Panc1 (cell line): ENCODE measurements at regions not wholly inside any gene's neighbourhood (a gene's known extent, or its start where the extent isn't known, plus 50 kb on each side); places are given as distances from the start of the nearest gene placed in this dataset.

Source experiments
- ATAC-seq: fragments of 200-7000 bp; cut with Tn5 transposase; 2 replicates; pipeline ENCODE4 v1.9.1; 2020; ENCODE audit warnings: mild to moderate bottlenecking, moderate library complexity
- BruUV-seq: library from RNA; stranded (reverse); fragments of 400-500 nt; replicated peaks from 2 replicates; lab custom pipeline; 2021; lab: Mats Ljungman, UMichigan
- CTCF ChIA-PET: fragments of 300-600 bp; sonication (Branson Sonifier 250); formaldehyde crosslinking; loops from one replicate; lab custom pipeline; 2022; ENCODE audit warnings: antibody characterized with exemption; lab: Charles Lee
- POLR2A ChIA-PET: fragments of 300-600 bp; sonication (Branson Sonifier 250); formaldehyde crosslinking; loops from one replicate; lab custom pipeline; 2022; ENCODE audit warnings: antibody characterized with exemption; lab: Charles Lee
- DNase-seq: peaks from one replicate; pipeline ENCODE4 v3.0.0-alpha.2; 2010; ENCODE audit warnings: low read depth, low spot score
- H3K27ac ChIP-seq: 2 replicates; pipeline ENCODE4 v1.5.1; 2011; ENCODE audit warnings: mild to moderate bottlenecking, low read length, inconsistent platforms
- H3K27me3 ChIP-seq: fragments of 200-500 bp; sonication (Bioruptor generic); 2 replicates; pipeline ENCODE4 v1.6.0; 2014; ENCODE audit warnings: low read length, inconsistent platforms; ENCODE audit not compliant: control insufficient read depth, insufficient read depth
- H3K36me3 ChIP-seq: fragments of 200-500 bp; sonication (Bioruptor generic); 2 replicates; pipeline ENCODE4 v1.5.1; 2014; ENCODE audit warnings: inconsistent platforms, mild to moderate bottlenecking, low read length, moderate library complexity; ENCODE audit not compliant: control insufficient read depth, insufficient read depth
- H3K4me1 ChIP-seq: 2 replicates; pipeline ENCODE4 v1.5.1; 2011; ENCODE audit warnings: inconsistent platforms, mild to moderate bottlenecking, low read length, moderate library complexity; ENCODE audit not compliant: control insufficient read depth, insufficient read depth
- H3K4me3 ChIP-seq, 2 experiments: 2 replicates each; pipeline ENCODE4 v1.5.1; 2011 to 2012; ENCODE audit warnings: low read depth in 2 of 2, low read length in 2 of 2, mild to moderate bottlenecking in 2 of 2, inconsistent platforms in 1 of 2, moderate library complexity in 1 of 2
- H3K9me3 ChIP-seq: fragments of 200-500 bp; sonication (Bioruptor generic); 2 replicates; pipeline ENCODE4 v1.5.1; 2014; ENCODE audit warnings: low read depth, mild to moderate bottlenecking, inconsistent platforms, low read length, moderate library complexity; ENCODE audit not compliant: control insufficient read depth, insufficient read depth
- POLR2AphosphoS5 ChIP-seq: IDR thresholded peaks from 2 replicates; pipeline ENCODE4 v1.6.1; 2012; ENCODE audit warnings: mild to moderate bottlenecking, low read depth, low read length, moderate library complexity
- SIN3A ChIP-seq: IDR thresholded peaks from 2 replicates; pipeline ENCODE4 v1.6.1; 2012; ENCODE audit warnings: low read depth, mild to moderate bottlenecking, low read length, moderate library complexity, borderline replicate concordance; ENCODE audit not compliant: insufficient read depth
- TCF7L2 ChIP-seq: IDR thresholded peaks from 2 replicates; pipeline ENCODE4 v1.6.1; 2011; ENCODE audit warnings: mild to moderate bottlenecking, low read depth, low read length, inconsistent platforms
- in situ Hi-C: cut with HindIII; loops from 2 replicates; pipeline ENCODE4 v1.10.0; 2016; ENCODE audit warnings: low sequenced_read_pairs, low pct_unique_long_range_greater_than_20kb
- intact Hi-C: fragments of 100-400 bp; cut with micrococcal nuclease; formaldehyde crosslinking; loops from one replicate; pipeline ENCODE4 v1.10.0; 2022; ENCODE audit not compliant: unreplicated experiment
- TF ChIP-seq, protein P1 (sequence below), 2 experiments: IDR thresholded peaks; 2 replicates each; pipeline ENCODE4 v1.6.1; 2011 to 2012; ENCODE audit warnings: low read depth in 2 of 2, control low read depth in 1 of 2, low read length in 1 of 2, mild to moderate bottlenecking in 1 of 2, moderate library complexity in 1 of 2; ENCODE audit not compliant: insufficient read depth in 1 of 2
- TF ChIP-seq, protein P2 (sequence below): fragments of 450-650 bp; IDR thresholded peaks from 2 replicates; pipeline ENCODE4 v1.5.1; 2017; ENCODE audit warnings: mild to moderate bottlenecking

GRCh38 chr2:239715606-239716005 is 309.5 kb downstream of the NDUFA10 start:
- H3K9me3 ChIP-seq: no peaks in the 10 kb centered on the region
- in situ Hi-C loops: no loop called here
- no TSS peak for BruUV-seq
- intact Hi-C loops: no loop called here
- H3K36me3 ChIP-seq: no peaks in the 10 kb centered on the region
- no peak for TF ChIP-seq SIN3A
- TF ChIP-seq TCF7L2: no peak
- TF ChIP-seq, protein P1, sequence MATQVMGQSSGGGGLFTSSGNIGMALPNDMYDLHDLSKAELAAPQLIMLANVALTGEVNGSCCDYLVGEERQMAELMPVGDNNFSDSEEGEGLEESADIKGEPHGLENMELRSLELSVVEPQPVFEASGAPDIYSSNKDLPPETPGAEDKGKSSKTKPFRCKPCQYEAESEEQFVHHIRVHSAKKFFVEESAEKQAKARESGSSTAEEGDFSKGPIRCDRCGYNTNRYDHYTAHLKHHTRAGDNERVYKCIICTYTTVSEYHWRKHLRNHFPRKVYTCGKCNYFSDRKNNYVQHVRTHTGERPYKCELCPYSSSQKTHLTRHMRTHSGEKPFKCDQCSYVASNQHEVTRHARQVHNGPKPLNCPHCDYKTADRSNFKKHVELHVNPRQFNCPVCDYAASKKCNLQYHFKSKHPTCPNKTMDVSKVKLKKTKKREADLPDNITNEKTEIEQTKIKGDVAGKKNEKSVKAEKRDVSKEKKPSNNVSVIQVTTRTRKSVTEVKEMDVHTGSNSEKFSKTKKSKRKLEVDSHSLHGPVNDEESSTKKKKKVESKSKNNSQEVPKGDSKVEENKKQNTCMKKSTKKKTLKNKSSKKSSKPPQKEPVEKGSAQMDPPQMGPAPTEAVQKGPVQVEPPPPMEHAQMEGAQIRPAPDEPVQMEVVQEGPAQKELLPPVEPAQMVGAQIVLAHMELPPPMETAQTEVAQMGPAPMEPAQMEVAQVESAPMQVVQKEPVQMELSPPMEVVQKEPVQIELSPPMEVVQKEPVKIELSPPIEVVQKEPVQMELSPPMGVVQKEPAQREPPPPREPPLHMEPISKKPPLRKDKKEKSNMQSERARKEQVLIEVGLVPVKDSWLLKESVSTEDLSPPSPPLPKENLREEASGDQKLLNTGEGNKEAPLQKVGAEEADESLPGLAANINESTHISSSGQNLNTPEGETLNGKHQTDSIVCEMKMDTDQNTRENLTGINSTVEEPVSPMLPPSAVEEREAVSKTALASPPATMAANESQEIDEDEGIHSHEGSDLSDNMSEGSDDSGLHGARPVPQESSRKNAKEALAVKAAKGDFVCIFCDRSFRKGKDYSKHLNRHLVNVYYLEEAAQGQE (IDR thresholded peaks at IDR 0.05; ENCODE audit: insufficient read depth in 1 of 2, low read depth in 2 of 2, low read length in 1 of 2): no peak
- no peak for TF ChIP-seq POLR2AphosphoS5
- TF ChIP-seq, protein P2, sequence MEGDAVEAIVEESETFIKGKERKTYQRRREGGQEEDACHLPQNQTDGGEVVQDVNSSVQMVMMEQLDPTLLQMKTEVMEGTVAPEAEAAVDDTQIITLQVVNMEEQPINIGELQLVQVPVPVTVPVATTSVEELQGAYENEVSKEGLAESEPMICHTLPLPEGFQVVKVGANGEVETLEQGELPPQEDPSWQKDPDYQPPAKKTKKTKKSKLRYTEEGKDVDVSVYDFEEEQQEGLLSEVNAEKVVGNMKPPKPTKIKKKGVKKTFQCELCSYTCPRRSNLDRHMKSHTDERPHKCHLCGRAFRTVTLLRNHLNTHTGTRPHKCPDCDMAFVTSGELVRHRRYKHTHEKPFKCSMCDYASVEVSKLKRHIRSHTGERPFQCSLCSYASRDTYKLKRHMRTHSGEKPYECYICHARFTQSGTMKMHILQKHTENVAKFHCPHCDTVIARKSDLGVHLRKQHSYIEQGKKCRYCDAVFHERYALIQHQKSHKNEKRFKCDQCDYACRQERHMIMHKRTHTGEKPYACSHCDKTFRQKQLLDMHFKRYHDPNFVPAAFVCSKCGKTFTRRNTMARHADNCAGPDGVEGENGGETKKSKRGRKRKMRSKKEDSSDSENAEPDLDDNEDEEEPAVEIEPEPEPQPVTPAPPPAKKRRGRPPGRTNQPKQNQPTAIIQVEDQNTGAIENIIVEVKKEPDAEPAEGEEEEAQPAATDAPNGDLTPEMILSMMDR: no peak
- no peak overlapping the region for H3K27ac ChIP-seq
- no peaks in the 10 kb centered on the region for H3K4me1 ChIP-seq
- no peak overlapping the region for H3K4me3 ChIP-seq
- ChIA-PET POLR2A (no interaction called here), CTCF (no interaction called here)
- DNase-seq: no peak
- no peak for ATAC-seq
- H3K27me3 ChIP-seq: no peaks in the 10 kb centered on the region; the same call in 1 of the 2 replicates

GRCh38 chr2:239715202-239715601 is 309.9 kb downstream of the NDUFA10 start:
- Histone ChIP-seq H3K9me3 (no peaks in the 10 kb centered on the region), H3K4me1 (no peaks in the 10 kb centered on the region), H3K27me3 (no peaks in the 10 kb centered on the region; the same call in 1 of the 2 replicates), H3K27ac (no peak overlapping the region), H3K36me3 (no peaks in the 10 kb centered on the region), H3K4me3 (no peak overlapping the region)
- POLR2A ChIA-PET: no interaction called here
- DNase-seq: no peak
- no peak for ATAC-seq
- CTCF ChIA-PET: no interaction called here
- in situ Hi-C loops: no loop called here
- no TSS peak for BruUV-seq
- intact Hi-C loops: no loop called here
- TF ChIP-seq, protein P2: no peak
- TF ChIP-seq, protein P1 (IDR thresholded peaks at IDR 0.05; ENCODE audit: insufficient read depth in 1 of 2, low read depth in 2 of 2, low read length in 1 of 2): no peak
- TF ChIP-seq TCF7L2: no peak
- no peak for TF ChIP-seq POLR2AphosphoS5
- TF ChIP-seq SIN3A: no peak
